ENCODE measurements at regions not wholly inside any gene's neighbourhood (a gene's known extent, or its start where the extent isn't known, plus 50 kb on each side); places are given as distances from the start of the nearest gene placed in this dataset.

DNA sequence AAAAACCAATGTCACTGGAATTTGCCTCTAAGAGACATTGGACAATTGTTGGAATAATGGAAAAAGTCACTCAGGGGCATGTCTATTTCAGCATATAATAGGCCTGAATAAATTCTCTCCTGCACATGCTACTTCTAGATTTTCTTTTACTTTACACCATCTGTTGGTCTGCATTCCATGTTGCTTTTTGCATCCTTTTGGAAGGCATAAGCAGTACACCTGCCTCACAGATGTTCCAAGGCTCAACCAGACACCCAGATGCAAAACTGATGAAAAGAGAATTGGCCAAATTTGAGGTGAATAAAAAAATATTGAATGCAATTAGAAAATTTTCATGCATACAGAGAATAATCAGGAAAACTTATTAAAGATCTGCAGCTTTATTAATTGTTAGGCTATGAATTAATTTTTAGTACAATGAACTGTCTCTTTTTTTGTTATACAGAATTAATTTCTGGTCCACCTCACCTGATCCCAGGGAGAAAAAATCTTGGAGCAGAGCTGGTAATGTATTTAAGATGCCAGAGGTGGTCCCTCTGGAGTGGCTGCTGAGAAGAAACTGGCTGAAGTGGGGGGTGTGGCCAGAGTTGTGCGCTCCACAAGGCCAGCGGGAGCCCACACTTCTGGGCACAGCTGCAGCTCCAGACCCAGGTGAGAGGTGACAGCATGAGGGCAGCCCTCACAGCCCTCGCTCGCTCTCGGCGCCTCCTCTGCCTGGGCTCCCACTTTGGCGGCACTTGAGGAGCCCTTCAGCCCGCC, 778.6 kb downstream of the CDH11 start:
- TF ChIP-seq, protein P1, sequence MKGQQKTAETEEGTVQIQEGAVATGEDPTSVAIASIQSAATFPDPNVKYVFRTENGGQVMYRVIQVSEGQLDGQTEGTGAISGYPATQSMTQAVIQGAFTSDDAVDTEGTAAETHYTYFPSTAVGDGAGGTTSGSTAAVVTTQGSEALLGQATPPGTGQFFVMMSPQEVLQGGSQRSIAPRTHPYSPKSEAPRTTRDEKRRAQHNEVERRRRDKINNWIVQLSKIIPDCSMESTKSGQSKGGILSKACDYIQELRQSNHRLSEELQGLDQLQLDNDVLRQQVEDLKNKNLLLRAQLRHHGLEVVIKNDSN (IDR thresholded peaks at IDR 0.05): no peak
- TF ChIP-seq, protein P2, sequence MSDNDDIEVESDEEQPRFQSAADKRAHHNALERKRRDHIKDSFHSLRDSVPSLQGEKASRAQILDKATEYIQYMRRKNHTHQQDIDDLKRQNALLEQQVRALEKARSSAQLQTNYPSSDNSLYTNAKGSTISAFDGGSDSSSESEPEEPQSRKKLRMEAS (IDR thresholded peaks at IDR 0.05): no peak
- TF ChIP-seq EP300 (IDR thresholded peaks at IDR 0.05; ENCODE audit: borderline replicate concordance) (no peak), RAD21 (IDR thresholded peaks at IDR 0.05; ENCODE audit: low read depth) (no peak), EGR1 (IDR thresholded peaks at IDR 0.05) (no peak), ZBTB7A (IDR thresholded peaks at IDR 0.05; ENCODE audit: low read depth) (no peak), FOXM1 (IDR thresholded peaks at IDR 0.05; ENCODE audit: borderline replicate concordance, low read depth) (no peak), NFIC (IDR thresholded peaks at IDR 0.05) (no peak)
- TF ChIP-seq, protein P3, sequence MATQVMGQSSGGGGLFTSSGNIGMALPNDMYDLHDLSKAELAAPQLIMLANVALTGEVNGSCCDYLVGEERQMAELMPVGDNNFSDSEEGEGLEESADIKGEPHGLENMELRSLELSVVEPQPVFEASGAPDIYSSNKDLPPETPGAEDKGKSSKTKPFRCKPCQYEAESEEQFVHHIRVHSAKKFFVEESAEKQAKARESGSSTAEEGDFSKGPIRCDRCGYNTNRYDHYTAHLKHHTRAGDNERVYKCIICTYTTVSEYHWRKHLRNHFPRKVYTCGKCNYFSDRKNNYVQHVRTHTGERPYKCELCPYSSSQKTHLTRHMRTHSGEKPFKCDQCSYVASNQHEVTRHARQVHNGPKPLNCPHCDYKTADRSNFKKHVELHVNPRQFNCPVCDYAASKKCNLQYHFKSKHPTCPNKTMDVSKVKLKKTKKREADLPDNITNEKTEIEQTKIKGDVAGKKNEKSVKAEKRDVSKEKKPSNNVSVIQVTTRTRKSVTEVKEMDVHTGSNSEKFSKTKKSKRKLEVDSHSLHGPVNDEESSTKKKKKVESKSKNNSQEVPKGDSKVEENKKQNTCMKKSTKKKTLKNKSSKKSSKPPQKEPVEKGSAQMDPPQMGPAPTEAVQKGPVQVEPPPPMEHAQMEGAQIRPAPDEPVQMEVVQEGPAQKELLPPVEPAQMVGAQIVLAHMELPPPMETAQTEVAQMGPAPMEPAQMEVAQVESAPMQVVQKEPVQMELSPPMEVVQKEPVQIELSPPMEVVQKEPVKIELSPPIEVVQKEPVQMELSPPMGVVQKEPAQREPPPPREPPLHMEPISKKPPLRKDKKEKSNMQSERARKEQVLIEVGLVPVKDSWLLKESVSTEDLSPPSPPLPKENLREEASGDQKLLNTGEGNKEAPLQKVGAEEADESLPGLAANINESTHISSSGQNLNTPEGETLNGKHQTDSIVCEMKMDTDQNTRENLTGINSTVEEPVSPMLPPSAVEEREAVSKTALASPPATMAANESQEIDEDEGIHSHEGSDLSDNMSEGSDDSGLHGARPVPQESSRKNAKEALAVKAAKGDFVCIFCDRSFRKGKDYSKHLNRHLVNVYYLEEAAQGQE (IDR thresholded peaks at IDR 0.05; ENCODE audit: low read depth): no peak

DNA sequence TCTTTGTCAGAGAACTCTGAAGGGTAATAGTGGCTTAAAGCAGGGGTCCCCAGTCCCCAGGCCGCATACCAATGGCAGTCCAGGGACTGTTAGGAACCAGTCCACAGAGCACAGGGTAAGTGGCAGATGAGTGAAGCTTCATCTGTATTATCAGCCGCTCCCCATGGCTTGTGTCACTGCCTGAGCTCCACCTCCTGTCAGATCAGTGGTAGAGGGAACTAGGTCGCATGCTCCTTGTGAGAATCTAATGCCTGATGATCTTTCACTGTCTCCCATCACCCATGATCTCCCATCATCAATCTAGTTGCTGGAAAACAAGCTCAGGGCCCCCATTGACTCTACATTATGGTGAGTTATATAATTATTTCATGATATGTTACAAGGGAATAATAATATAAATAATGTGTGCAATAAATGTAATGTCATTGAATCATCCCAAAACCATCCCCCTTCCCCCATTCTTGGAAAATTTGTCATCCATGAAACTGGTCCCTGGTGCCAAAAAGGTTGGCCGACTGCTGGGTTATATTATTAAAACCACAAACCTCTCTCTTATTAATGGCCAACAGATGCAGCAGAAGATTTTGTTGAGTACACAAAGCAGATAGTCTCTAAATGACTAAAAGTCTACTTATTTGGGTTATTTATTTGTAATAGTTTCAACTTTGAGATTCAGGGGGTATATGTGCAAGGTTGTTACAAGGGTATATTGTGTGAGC, 782.7 kb downstream of the CDH11 start:
- TF ChIP-seq YY1 (IDR thresholded peaks at IDR 0.05; ENCODE audit: low read depth) (no peak), TCF12 (IDR thresholded peaks at IDR 0.05; ENCODE audit: low read depth) (no peak), RAD21 (IDR thresholded peaks at IDR 0.05; ENCODE audit: low read depth) (no peak), EGR1 (IDR thresholded peaks at IDR 0.05) (no peak), TEAD4 (IDR thresholded peaks at IDR 0.05) (no peak), FOXM1 (IDR thresholded peaks at IDR 0.05; ENCODE audit: borderline replicate concordance, low read depth) (no peak)
- TF ChIP-seq, protein P2 (IDR thresholded peaks at IDR 0.05): no peak
- TF ChIP-seq, protein P1 (IDR thresholded peaks at IDR 0.05): no peak

DNA sequence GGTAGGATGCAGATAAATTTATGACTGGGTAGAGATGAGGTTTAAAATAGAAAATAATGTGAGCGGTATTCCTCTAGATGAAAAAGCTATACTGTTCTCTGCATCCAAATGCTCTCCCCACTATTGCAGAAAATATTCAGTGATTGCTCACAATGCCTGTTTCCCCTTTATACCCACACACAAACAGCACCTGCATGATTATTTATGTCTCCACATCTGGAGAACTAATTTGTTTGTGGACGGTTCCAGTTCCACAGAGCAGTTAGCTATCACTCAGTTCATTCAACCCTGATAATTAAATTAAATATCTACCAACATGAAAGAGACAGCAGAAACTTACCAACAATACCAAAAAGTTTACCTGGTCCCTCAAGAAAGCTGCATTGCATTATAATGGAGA, 800.0 kb downstream of the CDH11 start:
- TF ChIP-seq TAF1 (IDR thresholded peaks at IDR 0.05; ENCODE audit: low read depth): no peak

DNA sequence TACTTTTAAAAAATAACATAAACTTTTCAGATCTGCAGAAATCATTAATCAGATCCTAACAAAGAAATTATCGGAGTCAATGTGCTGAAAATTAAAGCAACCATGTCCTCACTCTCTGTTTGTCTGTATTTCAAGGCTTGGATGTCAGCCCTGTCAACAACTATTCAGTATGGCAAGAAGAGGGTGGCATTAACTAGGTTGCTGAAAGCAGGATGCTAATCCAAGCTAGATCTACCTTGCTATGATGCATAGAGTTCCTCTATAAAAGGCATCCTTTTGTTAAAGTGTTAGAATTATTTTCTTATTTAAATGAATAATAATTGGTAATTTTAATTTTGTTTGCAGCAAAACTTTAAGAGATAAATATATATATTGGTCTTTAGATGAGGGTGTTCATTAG, 800.8 kb downstream of the CDH11 start:
- TF ChIP-seq EP300 (IDR thresholded peaks at IDR 0.05; ENCODE audit: borderline replicate concordance) (no peak), CREB1 (IDR thresholded peaks at IDR 0.05; ENCODE audit: low read depth) (no peak), TCF12 (IDR thresholded peaks at IDR 0.05; ENCODE audit: low read depth) (no peak), CEBPB (IDR thresholded peaks at IDR 0.05) (no peak), TAF1 (IDR thresholded peaks at IDR 0.05; ENCODE audit: low read depth) (no peak), TEAD4 (IDR thresholded peaks at IDR 0.05) (no peak), FOXM1 (IDR thresholded peaks at IDR 0.05; ENCODE audit: borderline replicate concordance, low read depth) (no peak), EGR1 (IDR thresholded peaks at IDR 0.05) (no peak), NFIC (IDR thresholded peaks at IDR 0.05) (no peak), YY1 (IDR thresholded peaks at IDR 0.05; ENCODE audit: low read depth) (no peak), ZBTB7A (IDR thresholded peaks at IDR 0.05; ENCODE audit: low read depth) (no peak), RAD21 (IDR thresholded peaks at IDR 0.05; ENCODE audit: low read depth) (no peak)
- TF ChIP-seq, protein P1 (IDR thresholded peaks at IDR 0.05): no peak
- TF ChIP-seq, protein P3 (IDR thresholded peaks at IDR 0.05; ENCODE audit: low read depth): no peak
- TF ChIP-seq, protein P2 (IDR thresholded peaks at IDR 0.05): no peak

DNA sequence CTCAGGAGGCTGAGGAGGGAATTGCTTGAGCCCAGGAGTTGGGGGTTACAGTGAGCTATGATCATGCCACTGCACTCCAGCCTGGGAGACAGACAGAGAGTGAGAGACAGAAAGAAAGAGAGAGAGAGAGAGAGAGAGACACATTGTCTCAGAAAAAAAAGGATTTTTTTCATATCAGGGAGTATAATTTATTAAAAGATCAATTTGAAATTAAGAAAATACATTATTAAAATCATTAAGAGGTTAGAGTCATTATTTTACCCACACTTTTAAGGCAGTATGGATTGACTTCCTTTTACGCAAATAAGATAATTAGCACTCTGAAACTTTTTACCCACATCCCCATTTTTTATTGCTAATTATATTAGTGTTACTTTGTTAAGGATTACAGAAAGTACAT, 804.3 kb downstream of the CDH11 start:
- no peak for TF ChIP-seq FOXM1 (IDR thresholded peaks at IDR 0.05; ENCODE audit: borderline replicate concordance, low read depth)
- no peak for TF ChIP-seq TCF12 (IDR thresholded peaks at IDR 0.05; ENCODE audit: low read depth)
- no peak for TF ChIP-seq TEAD4 (IDR thresholded peaks at IDR 0.05)
- no peak for TF ChIP-seq EGR1 (IDR thresholded peaks at IDR 0.05)
- no peak for TF ChIP-seq NFIC (IDR thresholded peaks at IDR 0.05)
- TF ChIP-seq, protein P1 (IDR thresholded peaks at IDR 0.05): no peak
